T-helper 2 cell (primary cell): ENCODE measurements at regions not wholly inside any gene's neighbourhood (a gene's known extent, or its start where the extent isn't known, plus 50 kb on each side); places are given as distances from the start of the nearest gene placed in this dataset.
"Not testable (repeated sequence)": the region's sequence is repeated elsewhere in the genome, so short reads cannot be mapped to it uniquely, and the experiment has no call there.

ENCODE experiments used
- DNase-seq, 5 experiments: peaks; one replicate each; pipeline versions ENCODE4 v3.0.0 to v3.0.0-alpha.2; 2012 to 2022

DNA sequence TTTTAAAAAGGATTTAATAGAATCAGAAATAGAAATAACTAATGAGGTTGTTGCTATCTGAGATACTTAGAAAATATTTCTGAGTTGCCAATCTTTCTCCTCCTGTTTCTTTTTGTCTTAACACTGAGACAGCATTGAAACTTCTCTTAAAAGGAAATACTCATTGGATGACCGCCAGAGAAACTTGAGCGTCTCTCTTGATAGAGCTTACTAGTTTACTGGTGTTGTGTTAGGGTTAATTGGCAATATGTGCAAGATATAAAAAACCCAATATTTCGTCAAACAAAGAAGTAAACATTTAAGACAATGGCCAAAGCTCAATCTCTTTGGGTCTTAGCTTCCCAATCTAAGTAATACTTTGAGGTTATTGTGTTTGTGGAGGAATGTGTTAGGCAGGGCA lies 176.4 kb upstream of the CHD1 start:
- no peak for DNase-seq

DNA sequence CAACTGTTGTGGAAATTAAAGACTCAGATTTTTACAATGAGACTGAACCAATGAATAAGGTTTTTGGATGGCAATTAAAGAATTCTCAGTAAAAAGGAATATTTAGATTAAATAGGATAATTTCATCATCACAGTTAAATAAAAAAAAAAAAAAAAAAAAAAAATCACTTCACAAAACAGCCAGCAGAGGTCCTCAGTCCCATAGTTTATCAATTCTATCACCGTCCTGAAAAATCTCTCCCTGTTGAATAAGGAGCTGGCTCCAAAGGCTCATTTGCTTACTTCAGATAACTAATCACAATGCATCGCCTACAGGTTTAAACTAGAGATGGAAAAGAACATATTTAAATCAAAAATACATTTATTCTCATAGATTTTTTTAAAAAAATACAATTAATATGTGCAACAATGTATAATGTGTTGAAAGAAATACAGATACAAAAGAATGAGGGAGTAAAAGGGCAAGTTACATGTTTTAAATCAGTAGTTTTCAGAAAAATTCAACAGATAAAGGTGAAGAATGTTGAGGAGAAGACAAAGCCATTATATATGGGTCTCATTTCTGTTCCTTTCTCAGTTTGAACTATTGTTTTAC lies 175.8 kb upstream of the CHD1 start:
- DNase-seq: peak in 2 of 5 experiments; percentile 2 to 12

DNA sequence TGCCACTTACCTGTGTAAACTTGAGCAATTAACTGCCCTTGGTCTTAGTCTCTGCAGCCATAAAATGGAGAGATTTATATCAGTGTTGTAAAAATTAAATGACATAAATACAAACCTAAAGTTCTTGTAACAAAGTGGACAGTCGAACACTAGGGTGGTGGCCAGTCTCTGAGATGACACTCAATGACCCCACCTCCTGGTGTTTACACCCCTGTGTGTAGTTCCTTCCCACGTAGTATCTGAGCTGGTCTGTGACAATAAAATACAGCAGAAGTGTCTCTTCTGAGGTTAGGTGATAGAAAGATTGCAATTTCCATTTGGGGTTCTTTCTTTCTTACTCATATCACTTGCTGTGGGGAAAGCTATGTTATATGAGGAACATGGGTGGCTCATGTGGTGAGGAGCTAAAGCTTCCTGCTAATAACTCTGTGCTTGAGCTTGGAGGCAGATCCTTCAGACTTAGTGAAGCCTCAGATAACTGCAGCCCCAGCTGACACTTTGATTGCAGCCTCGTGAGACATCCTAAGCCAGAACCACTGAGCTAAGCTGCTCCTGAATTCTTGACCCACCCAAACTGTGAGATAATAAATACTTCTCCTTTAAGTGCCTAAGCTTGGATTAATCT lies 173.4 kb upstream of the CHD1 start:
- peak in 1 of 5 experiments; percentile 46 for DNase-seq

DNA sequence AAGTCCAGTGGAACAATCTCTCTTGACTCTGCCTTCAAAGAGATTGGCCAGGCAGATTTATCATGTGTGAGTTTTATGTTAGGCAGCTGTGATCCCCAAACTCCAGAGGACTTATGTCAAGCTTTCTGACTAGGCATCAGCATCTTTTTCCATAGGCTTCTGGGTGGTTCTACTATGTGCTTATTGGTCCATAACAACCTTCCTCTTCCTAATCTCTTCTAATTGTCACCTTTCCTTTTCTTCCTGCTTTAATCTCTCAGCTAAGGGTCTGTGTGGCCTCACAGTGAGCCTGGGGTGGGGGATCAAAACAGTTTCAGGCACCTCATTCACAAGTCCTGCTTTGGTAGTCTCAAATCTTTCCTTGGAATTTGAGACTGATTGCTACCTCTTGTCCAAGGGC lies 170.9 kb upstream of the CHD1 start:
- DNase-seq: no peak

DNA sequence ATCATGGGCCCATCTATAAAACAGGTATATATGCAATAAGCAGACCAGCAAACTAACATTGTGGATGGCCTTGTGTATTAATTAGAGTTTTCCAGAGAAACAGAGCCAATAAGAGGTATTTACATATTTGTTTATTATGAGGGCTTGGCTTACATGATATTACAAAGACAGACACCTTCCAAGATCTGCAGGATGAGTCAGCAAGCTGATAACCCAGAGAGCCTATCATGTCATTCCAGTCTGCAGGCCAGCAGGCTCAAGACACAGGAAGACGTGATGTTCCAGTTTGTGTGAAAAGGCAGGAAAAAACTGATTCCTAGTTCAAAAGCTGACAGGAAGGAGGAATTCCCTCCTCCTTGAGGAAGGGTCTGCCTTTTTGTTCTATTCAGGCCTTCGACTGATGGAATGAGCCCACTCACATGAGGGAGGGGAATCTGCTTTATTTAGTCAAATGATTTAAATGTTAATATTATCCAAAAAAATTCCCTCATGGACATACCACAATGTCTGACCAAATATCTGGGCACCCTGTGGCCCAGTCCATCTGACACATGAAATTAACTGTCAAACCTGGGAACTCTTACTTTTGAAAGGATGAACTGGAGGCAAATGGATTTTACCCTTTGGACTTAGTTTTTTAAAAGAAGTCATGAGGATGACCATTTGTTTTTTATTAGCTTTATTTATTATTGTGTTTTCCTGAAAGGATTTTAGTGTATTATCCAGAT lies 161.2 kb upstream of the CHD1 start:
- no peak for DNase-seq

DNA sequence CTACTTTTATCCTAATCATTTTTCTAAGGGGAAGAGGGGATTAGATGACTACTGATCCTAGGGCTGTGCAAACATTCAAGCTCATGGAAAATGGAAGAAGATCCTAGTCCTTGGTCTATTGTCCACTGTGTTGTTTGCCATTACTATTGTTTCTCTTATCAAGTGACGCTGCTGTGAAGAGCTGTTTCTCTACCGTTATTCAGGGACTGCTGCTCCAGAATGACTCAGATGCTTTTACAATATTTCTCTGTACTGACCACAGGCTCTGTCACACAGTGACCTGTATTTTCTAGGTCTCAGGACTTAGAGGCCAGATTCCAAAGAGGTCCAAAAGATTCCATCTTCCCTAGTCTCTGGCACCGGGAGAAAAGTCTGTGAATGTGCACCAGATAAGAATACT lies 159.5 kb upstream of the CHD1 start:
- no peak for DNase-seq

DNA sequence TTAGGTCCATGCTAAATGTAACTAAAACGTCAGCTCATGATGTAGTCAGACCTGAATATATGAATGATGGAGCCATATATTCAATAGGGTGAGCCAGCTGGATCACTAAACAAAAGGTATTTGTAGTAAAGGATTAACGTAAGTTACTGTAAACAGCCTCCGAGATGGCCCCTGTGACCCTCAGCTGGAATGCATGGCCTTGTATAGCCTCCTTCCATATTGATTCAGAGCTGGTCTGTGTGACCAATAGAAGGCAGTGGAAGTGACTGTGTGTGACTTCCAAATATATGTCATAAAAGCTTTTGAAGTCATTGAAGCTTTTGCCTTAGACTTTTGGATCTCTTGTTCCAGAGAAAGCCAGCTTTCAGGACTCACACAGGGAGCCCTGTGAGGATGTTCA lies 154.4 kb upstream of the CHD1 start:
- DNase-seq: no peak

DNA sequence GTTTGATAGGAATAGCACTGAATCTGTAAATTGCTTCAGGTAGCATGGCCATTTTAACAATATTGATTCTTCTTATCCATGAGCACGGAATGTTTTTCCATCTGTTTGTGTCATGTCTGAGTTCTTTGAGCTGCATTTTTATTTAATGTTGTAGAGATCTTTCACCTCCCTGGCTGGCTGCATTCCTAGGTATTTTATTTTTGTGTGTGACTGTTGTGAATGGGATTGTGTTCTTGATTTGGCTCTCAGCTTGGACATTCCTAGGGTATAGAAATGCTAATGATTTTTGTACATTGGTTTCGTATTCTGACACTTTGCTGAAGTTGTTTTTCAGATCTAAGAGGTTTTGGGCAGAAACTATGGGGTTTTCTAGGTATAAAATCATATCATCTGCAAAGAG lies 152.9 kb upstream of the CHD1 start:
- DNase-seq: no peak

DNA sequence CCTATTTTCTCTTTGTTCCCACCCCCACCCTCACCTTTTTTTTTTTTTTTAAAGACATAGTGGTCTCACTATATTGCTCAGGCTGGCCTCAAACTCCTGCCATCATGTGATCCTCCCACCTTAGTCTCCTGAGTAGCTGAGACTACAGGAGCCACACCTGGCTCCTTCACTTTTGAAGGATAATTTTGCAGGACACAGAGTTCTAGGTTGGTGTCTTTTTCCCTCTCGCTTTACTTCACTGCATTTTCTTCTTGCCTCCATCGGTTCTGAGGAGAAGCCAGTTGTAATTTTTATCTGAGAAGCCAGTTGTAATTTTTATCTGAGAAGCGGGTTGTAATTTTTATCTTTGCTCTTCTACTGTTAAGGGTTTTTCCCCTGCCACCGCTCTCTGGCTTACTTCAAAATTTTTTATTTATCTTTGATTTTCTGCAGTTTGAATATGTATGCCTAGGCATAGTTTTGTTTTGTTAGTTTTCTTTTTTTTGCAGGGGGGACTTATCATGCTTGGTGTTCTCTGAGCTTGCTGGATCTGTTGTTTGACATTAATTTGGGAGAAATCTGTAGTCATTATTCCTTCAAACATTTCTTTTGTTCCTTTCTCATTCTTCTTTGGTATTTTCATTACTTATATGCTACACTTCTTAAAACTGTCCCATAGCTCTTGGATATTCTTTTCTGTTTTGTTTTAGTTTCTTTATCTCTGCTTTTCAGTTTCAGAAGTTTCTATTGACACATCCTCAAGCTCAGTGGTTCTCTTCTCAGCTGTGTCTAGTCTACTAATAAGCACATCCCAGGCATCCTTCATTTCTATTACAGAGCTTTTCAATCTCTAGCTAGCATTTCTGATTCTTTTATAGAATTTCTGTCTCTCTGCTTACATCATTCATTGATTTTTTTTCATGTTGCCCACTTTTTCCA lies 148.2 kb upstream of the CHD1 start:
- DNase-seq: no peak

DNA sequence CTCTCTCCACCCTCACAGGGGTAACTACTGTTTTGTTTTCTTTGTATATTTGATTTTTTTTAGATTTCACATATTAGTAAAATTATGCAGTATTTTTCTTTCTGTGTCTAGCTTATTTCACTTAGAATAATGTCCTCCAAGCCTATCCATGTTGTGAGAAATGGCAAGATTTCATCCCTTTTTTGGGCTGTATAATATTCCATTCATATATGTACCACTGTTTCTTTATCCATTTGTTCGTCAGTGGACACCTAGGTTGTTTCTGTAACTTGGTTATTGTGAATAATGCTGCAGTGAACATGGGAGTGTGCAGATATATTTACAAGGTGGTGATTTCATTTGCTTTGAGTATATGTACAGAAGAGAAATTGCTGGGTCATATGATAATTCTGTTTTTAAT lies 144.0 kb upstream of the CHD1 start:
- DNase-seq: no peak

DNA sequence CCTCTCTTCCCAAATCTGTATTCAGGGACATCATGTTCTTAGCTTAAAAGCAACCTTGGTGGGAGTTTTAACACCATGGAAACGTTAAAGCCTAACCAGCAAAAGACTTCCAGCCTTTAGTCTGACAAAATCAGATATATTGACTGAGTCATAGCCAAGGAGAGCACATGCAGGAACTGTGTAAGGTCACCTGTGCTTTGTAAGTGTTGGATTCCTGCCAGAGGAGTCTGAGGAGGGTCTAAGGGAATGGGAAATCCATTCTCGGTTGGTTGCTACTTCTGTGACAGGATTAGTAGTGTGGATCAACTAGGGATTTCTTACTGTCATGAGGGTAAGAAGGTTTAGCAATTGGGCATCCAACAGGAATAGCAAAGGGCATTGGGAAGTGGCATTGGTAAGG lies 142.0 kb upstream of the CHD1 start:
- DNase-seq: no peak

DNA sequence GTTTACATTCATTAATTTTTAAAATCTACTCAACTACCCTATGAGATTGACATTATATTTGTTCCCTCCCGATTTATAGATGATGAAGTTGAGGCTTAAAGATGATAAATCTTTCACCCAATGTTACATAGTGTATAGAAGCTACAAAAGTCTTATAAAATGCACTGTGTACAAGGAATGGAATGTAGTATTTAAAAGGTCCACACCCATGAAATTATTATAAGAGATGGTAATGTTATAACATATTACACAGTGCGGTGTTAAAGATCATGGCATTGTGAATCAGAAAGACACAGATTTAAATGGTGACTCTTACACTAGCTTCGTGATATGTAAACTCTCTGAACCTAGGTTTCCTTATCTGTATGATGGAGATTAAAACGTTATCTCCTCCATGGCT lies 141.6 kb upstream of the CHD1 start:
- no peak for DNase-seq

DNA sequence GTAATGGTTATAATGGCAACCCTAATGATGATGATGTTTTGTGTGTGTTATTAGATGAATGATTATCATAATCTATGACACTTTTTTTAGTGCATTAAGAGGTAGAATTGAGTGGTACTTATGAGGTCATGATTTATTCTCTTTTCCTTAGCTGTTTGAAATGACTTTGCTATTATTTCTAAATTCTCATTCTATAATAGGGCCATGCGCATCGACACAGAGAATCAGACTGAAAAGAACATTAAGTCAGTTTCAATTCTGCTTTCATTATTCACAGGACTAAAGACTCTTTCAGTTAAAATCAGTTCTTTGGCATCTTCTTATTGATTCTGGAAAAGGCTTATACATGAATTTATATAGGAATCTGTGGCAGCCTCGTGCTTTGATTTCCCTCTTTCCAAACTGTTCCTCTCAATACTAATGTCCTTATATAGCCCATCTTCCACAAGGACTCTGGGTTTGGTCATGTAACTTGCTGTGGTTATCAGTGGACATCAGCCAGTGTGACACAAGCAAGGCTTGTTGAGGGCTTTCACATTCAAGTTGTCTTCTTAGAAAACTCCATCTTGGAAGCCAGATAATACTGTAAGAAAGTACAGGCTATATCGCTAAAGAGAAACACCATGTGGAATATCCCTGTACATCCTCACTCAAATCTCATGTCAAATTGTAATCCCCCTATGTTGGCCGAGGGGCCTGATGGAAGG lies 140.3 kb upstream of the CHD1 start:
- no peak for DNase-seq

DNA sequence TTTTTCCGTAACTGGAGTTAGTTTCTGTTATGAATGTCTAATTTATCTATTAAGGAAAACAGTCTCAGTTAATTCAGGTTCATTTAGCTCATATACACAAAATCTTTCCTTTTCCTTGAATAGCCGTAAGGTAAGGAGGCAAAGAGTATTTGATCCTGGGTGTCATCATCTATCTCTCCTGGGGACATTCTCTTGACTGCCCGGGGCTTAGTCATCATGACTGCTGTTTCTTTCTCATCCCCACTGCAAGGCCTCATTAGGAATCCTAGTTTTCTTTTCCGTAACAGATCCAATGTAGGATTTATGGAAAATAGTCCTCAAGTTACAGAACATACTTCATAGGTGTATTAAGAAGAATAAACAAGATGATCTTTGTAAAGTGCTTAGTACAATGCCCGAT lies 134.9 kb upstream of the CHD1 start:
- no peak for DNase-seq

DNA sequence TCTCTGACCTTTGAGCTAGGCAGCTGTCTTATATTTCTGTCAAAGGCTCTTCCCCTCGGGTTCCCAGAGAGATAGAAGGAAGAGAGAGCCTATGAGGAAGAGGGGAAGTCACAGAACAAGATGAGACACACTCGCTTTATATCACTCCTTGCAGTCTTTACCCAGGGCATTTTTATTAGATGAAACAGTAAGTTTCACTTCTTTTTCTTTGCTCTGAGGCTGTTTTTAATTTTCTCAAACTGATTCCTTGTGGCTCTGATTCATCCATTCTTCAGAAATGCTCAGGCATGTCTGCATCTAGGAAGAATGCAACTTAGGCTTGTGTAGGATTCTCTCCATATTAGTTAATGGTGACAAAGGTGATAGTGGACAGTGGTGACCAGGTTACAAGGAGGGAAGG lies 132.9 kb upstream of the CHD1 start:
- DNase-seq: no peak

DNA sequence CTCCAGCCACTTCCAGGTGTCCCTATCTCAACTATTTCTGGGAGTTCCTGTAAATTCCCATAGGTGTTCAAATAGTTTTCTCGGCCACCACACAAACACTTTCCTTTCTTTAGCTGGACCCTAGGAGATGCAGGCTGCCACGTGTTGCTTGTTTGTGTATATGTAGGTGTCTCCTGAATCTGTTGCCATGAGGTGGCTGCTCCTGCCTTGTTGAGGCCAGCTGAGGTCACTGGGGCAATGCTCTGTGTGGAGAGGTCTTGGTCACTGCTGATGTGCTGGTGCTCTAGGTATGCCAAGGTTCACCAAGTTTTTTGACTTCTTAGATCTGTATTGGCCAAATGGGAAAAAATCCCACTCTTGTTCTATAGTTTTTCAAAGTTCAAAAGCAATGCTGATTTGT lies 132.5 kb upstream of the CHD1 start:
- DNase-seq: no peak

DNA sequence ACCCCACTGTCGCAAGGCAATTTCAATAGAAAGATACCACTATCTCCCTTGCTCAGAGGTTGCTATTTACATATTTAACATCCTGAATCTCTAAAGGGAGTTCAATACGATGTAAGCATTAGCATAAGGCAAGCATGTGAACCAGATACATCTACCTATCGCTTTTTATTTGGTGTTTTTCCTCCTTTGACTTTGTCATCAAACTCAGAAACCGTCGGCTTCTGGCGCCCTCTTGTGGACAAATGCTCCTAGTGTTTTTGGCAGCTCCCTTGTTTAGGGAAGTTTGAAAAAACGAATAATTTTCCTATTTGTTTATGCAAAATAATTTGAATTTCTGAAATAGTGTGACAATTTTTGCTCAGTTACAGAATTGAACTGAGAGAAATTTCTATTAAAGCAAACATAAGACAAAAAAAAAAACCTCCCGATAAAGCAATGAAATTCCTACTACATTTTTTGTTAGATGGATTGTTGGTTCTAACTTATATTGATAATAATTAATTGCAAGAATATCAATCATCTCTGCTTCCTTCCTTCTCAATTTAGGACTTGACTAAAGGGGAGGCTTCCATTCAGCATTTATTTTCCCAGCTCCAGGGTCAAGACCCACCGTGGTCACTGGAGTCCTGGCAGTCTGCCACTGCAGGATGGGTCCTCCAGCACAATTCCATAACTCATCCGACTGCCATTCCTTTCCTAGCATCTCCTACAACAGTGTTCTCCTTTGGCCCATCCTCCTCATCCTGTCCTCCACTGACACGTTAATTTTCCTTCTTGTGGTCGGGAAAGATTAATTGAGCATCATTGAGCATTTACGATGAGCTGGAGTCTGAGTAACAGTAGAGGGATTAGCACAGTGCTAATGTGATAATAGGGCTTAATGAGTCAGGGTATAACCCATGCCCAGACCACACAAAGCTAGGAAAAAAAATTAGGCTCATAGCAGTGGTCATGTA lies 131.8 kb upstream of the CHD1 start:
- peak; percentile 55 to 77 (median 76) for DNase-seq

DNA sequence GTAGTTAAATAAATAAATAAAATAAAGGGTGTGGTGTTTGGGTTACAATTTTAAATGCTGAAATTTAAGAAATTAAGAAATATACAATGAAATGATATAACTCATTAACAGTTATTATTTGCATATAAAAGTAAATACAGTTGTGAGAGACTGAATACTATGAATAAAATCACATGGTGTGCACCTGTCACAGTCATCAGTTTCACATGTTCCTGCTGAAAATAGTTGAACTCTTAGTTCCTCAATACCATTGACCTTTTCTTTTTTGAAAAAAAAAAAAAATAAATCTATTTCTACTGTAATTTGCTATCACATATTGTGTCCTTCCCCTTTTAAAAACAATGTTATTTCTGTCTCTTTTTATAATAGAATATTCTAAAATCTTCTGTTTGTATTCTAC lies 130.9 kb upstream of the CHD1 start:
- DNase-seq: no peak

DNA sequence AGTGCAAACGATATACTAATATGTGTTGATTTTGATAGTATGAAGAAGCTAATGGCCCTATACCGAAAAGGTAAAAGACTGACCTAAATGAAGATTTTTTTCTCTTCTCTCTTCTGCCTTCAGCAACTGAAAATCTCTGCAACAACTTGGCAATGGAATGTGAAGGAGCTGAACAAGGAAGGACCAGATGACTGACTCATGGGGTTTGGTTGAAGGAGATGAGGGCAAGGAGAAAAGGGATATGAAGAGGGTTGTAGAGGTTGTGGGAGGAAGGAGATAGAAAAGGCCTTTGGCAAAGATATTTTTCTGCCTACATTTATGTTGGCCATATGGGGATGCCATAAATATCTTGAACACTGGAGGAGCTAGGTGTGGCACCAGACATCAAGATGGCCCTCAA lies 129.7 kb upstream of the CHD1 start:
- no peak for DNase-seq

DNA sequence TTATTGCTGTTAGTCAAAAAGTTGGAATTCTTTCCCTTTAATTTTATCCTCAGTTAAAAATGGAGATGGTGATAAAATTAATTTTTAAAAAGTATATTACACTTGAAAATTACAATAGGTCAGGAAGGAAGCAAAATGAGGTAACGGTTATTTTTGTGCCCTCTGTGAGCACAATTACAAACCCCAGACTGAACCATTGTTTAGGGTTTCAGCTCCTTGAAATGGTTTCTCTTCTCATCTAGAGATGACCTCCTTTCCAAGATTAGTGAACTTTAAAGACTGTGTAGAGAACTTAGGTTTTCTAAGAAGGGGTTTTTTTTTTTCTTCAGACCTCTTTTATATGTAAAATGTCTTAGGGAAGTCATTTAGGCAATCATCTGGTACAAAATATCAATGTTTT lies 126.2 kb upstream of the CHD1 start:
- DNase-seq: no peak

DNA sequence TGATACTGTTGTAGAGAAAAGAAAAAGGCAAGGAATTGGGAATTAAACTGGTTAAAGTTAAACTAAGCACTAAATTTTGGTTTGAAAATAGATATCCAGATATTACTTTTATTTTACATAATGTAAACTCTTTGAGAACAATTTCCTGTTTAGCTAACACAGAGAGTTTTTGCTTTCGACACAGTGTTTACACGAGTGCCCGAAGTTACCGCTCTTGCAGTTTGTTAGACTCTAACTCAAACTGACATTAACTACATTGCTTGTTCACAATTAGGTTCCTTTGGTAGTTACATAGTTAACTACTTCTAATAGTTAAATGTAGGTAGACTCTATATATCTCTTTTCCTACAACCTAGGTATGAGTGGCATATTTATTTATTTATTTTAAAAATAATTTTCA lies 117.1 kb upstream of the CHD1 start:
- DNase-seq: no peak

DNA sequence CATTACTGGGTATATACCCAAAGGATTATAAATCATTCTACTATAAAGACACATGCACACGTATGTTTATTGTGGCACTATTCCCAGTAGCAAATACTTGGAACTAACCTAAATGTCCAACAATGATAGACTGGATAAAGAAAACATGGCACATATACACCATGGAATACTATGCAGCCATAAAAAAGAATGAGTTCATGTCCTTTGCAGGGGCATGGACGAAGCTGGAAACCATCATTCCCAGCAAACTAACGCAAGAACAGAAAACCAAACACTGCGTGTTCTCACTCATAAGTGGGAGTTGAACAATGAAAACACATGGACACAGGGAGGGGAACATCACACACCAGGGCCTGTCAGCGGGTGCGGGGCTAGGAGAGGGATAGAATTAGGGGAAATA lies 114.5 kb upstream of the CHD1 start:
- not testable (repeated sequence) for DNase-seq
